Middle frontal gyrus (tissue), 1 donor: ENCODE measurements at regions not wholly inside any gene's neighbourhood (a gene's known extent, or its start where the extent isn't known, plus 50 kb on each side); places are given as distances from the start of the nearest gene placed in this dataset.

Source experiments
- DNase-seq: peaks from one replicate; pipeline ENCODE4 v3.0.0-alpha.2; 2015; ENCODE audit warnings: low spot score; ENCODE audit errors: extremely low spot score

- DNase-seq: no peak
Measured at GRCh38 chr1:187415065-187415464, 586.3 kb downstream of the PLA2G4A start.

GRCh38 chr1:187417520-187417919 lies 588.8 kb downstream of the PLA2G4A start:
- no peak for DNase-seq

- DNase-seq: no peak
Measured at GRCh38 chr1:187433598-187433997, 604.8 kb downstream of the PLA2G4A start.

GRCh38 chr1:187442603-187443002 lies 613.9 kb downstream of the PLA2G4A start:
- DNase-seq: no peak

GRCh38 chr1:187443939-187444338 lies 615.2 kb downstream of the PLA2G4A start:
- DNase-seq: no peak

- DNase-seq: no peak
Measured at GRCh38 chr1:187445066-187445465, 616.3 kb downstream of the PLA2G4A start.

- DNase-seq: no peak
Measured at GRCh38 chr1:187451238-187451637, 622.5 kb downstream of the PLA2G4A start.

GRCh38 chr1:187454010-187454409 lies 625.3 kb downstream of the PLA2G4A start:
- DNase-seq: no peak

GRCh38 chr1:187456446-187456845 lies 627.7 kb downstream of the PLA2G4A start:
- DNase-seq: no peak

GRCh38 chr1:187460093-187460492 lies 631.3 kb downstream of the PLA2G4A start:
- no peak for DNase-seq

GRCh38 chr1:187464320-187464719 lies 635.6 kb downstream of the PLA2G4A start:
- no peak for DNase-seq

GRCh38 chr1:187465441-187465840 lies 636.7 kb downstream of the PLA2G4A start:
- DNase-seq: no peak

GRCh38 chr1:187469836-187470235 lies 641.1 kb downstream of the PLA2G4A start:
- no peak for DNase-seq

- DNase-seq: no peak
Measured at GRCh38 chr1:187471555-187471954, 642.8 kb downstream of the PLA2G4A start.

GRCh38 chr1:187474336-187474735 lies 645.6 kb downstream of the PLA2G4A start:
- DNase-seq: no peak

GRCh38 chr1:187476671-187477070 lies 647.9 kb downstream of the PLA2G4A start:
- no peak for DNase-seq

GRCh38 chr1:187477103-187477502 lies 648.4 kb downstream of the PLA2G4A start:
- DNase-seq: no peak

GRCh38 chr1:187477535-187477934 lies 648.8 kb downstream of the PLA2G4A start:
- no peak for DNase-seq

- DNase-seq: no peak
Measured at GRCh38 chr1:187481581-187482148, 652.9 kb downstream of the PLA2G4A start.

- DNase-seq: no peak
Measured at GRCh38 chr1:187490266-187490665, 661.5 kb downstream of the PLA2G4A start.

GRCh38 chr1:187491082-187491720 lies 662.5 kb downstream of the PLA2G4A start:
- no peak for DNase-seq

- no peak for DNase-seq
Measured at GRCh38 chr1:187498028-187498427, 669.3 kb downstream of the PLA2G4A start.

GRCh38 chr1:187504779-187505178 lies 676.0 kb downstream of the PLA2G4A start:
- DNase-seq: no peak
